WERI-Rb-1 (cell line): ENCODE measurements at regions not wholly inside any gene's neighbourhood (a gene's known extent, or its start where the extent isn't known, plus 50 kb on each side); places are given as distances from the start of the nearest gene placed in this dataset.

Experiments used
- DNase-seq: peaks from one replicate; pipeline ENCODE4 v3.0.0-alpha.2; 2020
- H3K27ac ChIP-seq: fragments of 250-450 bp; sonication (Bioruptor Pico); 2 replicates; pipeline ENCODE4 v1.5.1; 2020; ENCODE audit warnings: mild to moderate bottlenecking, moderate library complexity
- H3K27me3 ChIP-seq: fragments of 250-450 bp; sonication (Bioruptor Pico); 2 replicates; pipeline ENCODE4 v1.5.1; 2021; ENCODE audit warnings: mild to moderate bottlenecking, low read depth, moderate library complexity; ENCODE audit not compliant: insufficient read depth, severe bottlenecking
- H3K36me3 ChIP-seq: fragments of 250-450 bp; sonication (Bioruptor Pico); 2 replicates; pipeline ENCODE4 v1.5.1; 2020; ENCODE audit warnings: mild to moderate bottlenecking, moderate library complexity
- H3K4me3 ChIP-seq: 2 replicates; pipeline ENCODE4 v1.5.1; 2011; ENCODE audit warnings: low read depth, mild to moderate bottlenecking, control low read depth, low read length
- H3K9me3 ChIP-seq: fragments of 250-450 bp; sonication (Bioruptor Pico); 2 replicates; pipeline ENCODE4 v1.5.1; 2021; ENCODE audit warnings: mild to moderate bottlenecking, moderate library complexity; ENCODE audit not compliant: severe bottlenecking
- CTCF ChIP-seq: IDR thresholded peaks from 2 replicates; pipeline ENCODE4 v1.5.1; 2011; ENCODE audit warnings: low read depth, mild to moderate bottlenecking, control low read depth, inconsistent platforms, low read length

DNA sequence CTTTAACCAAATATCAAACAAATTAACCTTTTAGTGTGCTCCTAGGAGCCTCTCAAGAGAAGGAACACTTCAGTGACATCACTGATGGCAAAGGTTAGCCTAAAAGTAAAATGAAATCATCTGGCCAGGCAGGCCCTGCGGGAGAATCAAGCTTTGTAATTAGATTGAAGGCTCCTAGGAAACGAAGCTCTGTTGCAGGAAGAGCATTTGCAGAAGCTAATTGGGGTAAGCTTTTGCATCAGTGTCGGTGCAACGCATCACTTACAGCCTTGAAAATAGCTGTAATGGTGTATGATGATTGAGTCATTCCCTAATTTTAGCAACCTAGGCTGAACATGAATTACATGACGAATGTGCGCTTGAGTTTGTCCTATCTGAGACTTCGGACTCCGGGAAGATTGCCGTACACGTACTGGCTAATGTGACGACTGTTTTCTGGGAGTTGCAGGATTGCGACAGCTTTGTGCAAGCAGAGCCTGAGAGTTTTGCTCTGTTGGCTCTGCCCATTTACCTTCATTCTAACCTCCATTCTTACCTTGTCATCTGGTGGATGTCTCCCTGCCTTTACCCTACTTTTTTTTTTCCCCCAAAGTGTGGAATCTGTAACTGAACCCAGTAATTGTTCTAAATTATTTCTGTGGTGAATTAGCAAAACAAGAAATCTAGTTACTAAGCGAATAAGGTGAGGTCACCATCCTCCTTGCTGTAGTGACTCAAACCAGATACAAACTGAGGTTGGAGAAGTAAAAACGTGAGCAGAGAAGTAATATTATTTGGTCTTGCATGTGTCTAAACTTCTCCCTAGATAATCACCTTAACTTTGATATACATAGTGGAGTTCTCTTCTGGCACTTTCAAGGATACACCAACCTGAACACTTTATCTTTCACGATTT is 675.9 kb upstream of the CITED2 start:
- Histone ChIP-seq H3K27ac (no peak overlapping the region), H3K36me3 (no peaks in the 10 kb centered on the region), H3K4me3 (no peak overlapping the region), H3K27me3 (no peaks in the 10 kb centered on the region), H3K9me3 (no peaks in the 10 kb centered on the region)
- no peak for TF ChIP-seq CTCF
- DNase-seq = no peak

DNA sequence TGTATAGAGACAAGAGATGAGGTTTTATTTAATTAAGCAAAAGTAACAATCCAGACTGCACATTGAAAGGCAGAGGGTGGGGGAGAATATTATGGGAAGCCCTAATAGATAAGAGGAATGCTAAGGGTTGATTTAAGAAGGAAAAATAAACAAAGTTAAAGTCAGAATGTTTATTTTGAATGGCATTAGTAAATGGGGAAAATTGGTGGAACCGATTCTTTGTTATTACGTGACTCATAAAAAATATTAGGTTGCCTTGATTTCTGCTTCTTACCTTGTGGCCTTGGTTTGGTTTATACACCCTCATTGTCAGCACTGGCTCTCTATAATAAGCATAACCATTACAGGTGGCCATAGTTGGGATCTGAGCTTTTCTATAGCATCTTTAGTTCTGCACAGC is 674.8 kb upstream of the CITED2 start:
- Histone ChIP-seq H3K27ac (no peak overlapping the region), H3K27me3 (no peaks in the 10 kb centered on the region), H3K4me3 (no peak overlapping the region), H3K9me3 (no peaks in the 10 kb centered on the region), H3K36me3 (no peaks in the 10 kb centered on the region)
- DNase-seq = no peak
- TF ChIP-seq CTCF = no peak

DNA sequence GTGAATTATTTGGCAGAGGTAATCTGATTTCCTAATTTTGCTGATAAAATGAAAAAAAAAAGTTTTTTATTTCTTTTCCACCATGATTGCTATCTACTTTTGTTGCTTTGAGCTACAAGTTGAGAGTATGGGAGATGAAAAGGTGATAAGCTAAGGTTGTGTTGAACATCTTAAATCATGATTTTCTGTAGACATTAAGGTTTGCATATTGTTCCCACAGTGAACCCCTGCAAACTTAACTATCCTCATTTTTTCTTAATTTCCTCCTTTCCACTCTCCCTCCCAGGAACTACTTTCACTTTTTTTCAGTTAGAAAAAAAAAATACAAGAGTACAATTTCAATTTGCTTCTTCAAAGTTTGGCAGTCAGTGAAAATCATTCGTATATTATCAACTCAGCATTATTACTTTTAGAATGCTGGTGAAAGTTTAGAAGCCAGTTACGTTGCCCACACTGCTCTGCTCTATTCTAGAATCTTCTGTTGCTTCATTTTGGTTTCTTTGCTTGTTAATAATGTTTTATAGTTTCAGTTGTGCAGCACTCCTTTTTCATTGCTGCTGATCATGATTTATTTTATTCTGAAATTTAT is 673.8 kb upstream of the CITED2 start:
- no peaks in the 10 kb centered on the region for H3K9me3 ChIP-seq
- no peaks in the 10 kb centered on the region for H3K36me3 ChIP-seq
- H3K27me3 ChIP-seq = no peaks in the 10 kb centered on the region
- no peak for DNase-seq
- H3K4me3 ChIP-seq = no peak overlapping the region
- no peak overlapping the region for H3K27ac ChIP-seq
- TF ChIP-seq CTCF = no peak

DNA sequence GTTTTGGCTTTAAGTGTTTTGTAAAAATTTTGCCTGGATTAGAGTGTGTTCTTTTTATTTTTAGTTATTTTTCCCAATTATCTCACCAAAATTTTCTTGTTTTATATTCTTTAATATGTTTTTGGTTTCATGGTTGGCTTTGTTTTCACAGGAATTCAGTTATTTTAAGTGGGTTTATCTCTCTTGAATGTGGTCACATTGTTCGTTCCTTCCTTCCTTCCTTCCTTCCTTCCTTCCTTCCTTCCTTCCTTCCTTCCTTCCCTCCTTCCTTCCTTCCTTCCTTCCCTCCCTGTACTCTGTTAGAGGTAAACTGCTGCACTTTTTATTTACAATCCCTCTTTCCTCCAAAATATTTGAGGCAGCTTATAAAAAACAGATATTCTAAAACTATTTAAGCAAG is 672.9 kb upstream of the CITED2 start:
- H3K4me3 ChIP-seq = no peak overlapping the region
- no peaks in the 10 kb centered on the region for H3K27me3 ChIP-seq
- TF ChIP-seq CTCF = no peak
- H3K9me3 ChIP-seq = no peaks in the 10 kb centered on the region
- no peaks in the 10 kb centered on the region for H3K36me3 ChIP-seq
- H3K27ac ChIP-seq = no peak overlapping the region
- no peak for DNase-seq

DNA sequence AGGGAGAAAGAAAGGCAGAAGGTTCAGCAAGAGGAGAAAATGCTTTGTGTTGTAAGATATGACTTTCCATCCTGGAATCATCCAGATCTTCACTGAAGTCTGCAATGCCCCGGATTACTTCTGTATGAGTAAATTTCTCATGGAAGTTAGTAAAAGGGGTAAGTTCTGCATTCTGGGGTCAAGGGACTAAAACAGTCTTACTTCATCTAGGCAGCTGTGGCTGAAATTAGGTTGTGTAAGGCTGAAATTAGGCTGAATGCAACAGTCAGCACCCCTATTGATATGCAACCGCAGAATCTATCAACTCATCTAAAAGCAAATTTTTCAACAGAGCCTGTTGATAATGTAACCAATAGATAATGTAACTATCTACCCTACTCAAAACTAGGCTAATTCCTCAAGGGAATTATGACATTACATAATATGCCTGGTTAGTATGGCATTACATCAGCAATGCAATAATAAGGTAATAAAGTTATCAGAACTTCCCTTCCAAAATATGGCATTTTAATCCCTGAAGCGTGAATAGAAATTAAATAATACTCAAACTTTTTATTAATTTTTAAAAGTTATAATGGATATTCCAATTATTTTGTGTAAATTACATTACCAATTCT is 671.7 kb upstream of the CITED2 start:
- Histone ChIP-seq H3K27ac (no peak overlapping the region), H3K4me3 (no peak overlapping the region), H3K9me3 (no peaks in the 10 kb centered on the region), H3K27me3 (no peaks in the 10 kb centered on the region), H3K36me3 (no peaks in the 10 kb centered on the region)
- TF ChIP-seq CTCF = no peak
- no peak for DNase-seq
